ENCODE measurements at regions not wholly inside any gene's neighbourhood (a gene's known extent, or its start where the extent isn't known, plus 50 kb on each side); places are given as distances from the start of the nearest gene placed in this dataset.

GRCh38 chr9:129463477-129463876, 157.4 kb downstream of the C9orf50 start:
- no peak overlapping the region for H3K4me3 ChIP-seq (ENCODE audit: low read length)
- H3K27me3 ChIP-seq (ENCODE audit: control insufficient read depth, low read length) = no peaks in the 10 kb centered on the region
- no peaks in the 10 kb centered on the region for H3K9me3 ChIP-seq (ENCODE audit: control insufficient read depth, insufficient read depth, low read length)
- H3K4me2 ChIP-seq (ENCODE audit: low read length) = no peak overlapping the region
- no peaks in the 10 kb centered on the region for H3F3A ChIP-seq (ENCODE audit: control insufficient read depth, insufficient read depth)
- no peak overlapping the region for H3K27ac ChIP-seq (ENCODE audit: low read depth, low read length)
- no peak for TF ChIP-seq EZH2phosphoT487 (IDR thresholded peaks at IDR 0.05; ENCODE audit: borderline replicate concordance, low read length)
- no peak for TF ChIP-seq CTCF (IDR thresholded peaks at IDR 0.05; ENCODE audit: low read depth, low read length, poor library complexity, severe bottlenecking)
- no peaks in the 10 kb centered on the region for H3K9me2 ChIP-seq (replicated peaks; ENCODE audit: control insufficient read depth, low read length)
- no peaks in the 10 kb centered on the region for H4K20me1 ChIP-seq (ENCODE audit: control insufficient read depth, insufficient read depth, low read depth, low read length)
- no peaks in the 10 kb centered on the region for H3K79me2 ChIP-seq (ENCODE audit: control insufficient read depth, low read length)
- peaks cover 27% of the 10 kb centered on the region for H3K4me1 ChIP-seq (ENCODE audit: control insufficient read depth, low read length)
- H3K36me3 ChIP-seq (ENCODE audit: control insufficient read depth, low read length) = no peaks in the 10 kb centered on the region

- 0 out of 2 replicates have a peak, but pooled peaks cover under 1% of the 10 kb centered on the region for H3K27me3 ChIP-seq (ENCODE audit: control insufficient read depth, low read length)
- no peaks in the 10 kb centered on the region for H3K36me3 ChIP-seq (ENCODE audit: control insufficient read depth, low read length)
- H3K27ac ChIP-seq (ENCODE audit: low read depth, low read length) = no peak overlapping the region
- no peak overlapping the region for H3K4me3 ChIP-seq (ENCODE audit: low read length)
- H3F3A ChIP-seq (ENCODE audit: control insufficient read depth, insufficient read depth) = no peaks in the 10 kb centered on the region
- H3K4me2 ChIP-seq (ENCODE audit: low read length) = no peak overlapping the region
- H4K20me1 ChIP-seq (ENCODE audit: control insufficient read depth, insufficient read depth, low read depth, low read length) = no peaks in the 10 kb centered on the region
- no peaks in the 10 kb centered on the region for H3K79me2 ChIP-seq (ENCODE audit: control insufficient read depth, low read length)
- TF ChIP-seq CTCF (IDR thresholded peaks at IDR 0.05; ENCODE audit: low read depth, low read length, poor library complexity, severe bottlenecking) = no peak
- no peak for TF ChIP-seq EZH2phosphoT487 (IDR thresholded peaks at IDR 0.05; ENCODE audit: borderline replicate concordance, low read length)
- H3K9me3 ChIP-seq (ENCODE audit: control insufficient read depth, insufficient read depth, low read length) = no peaks in the 10 kb centered on the region
- no peaks in the 10 kb centered on the region for H3K9me2 ChIP-seq (replicated peaks; ENCODE audit: control insufficient read depth, low read length)
- peaks cover 34% of the 10 kb centered on the region for H3K4me1 ChIP-seq (ENCODE audit: control insufficient read depth, low read length)
These were observed 158.5 kb downstream of the C9orf50 start for GRCh38 chr9:129462360-129462759.

- Histone ChIP-seq H3K27me3 (ENCODE audit: control insufficient read depth, low read length) (0 out of 2 replicates have a peak, but pooled peaks cover 2% of the 10 kb centered on the region), H3K4me3 (ENCODE audit: low read length) (peak overlapping the region; percentile 71), H3K9me2 (replicated peaks; ENCODE audit: control insufficient read depth, low read length) (no peaks in the 10 kb centered on the region), H3K36me3 (ENCODE audit: control insufficient read depth, low read length) (no peaks in the 10 kb centered on the region), H3K27ac (ENCODE audit: low read depth, low read length) (peak overlapping the region; percentile 54), H3K4me2 (ENCODE audit: low read length) (peak overlapping the region; percentile 82), H4K20me1 (ENCODE audit: control insufficient read depth, insufficient read depth, low read depth, low read length) (no peaks in the 10 kb centered on the region), H3F3A (ENCODE audit: control insufficient read depth, insufficient read depth) (no peaks in the 10 kb centered on the region), H3K4me1 (ENCODE audit: control insufficient read depth, low read length) (peaks cover 34% of the 10 kb centered on the region), H3K9me3 (ENCODE audit: control insufficient read depth, insufficient read depth, low read length) (no peaks in the 10 kb centered on the region), H3K79me2 (ENCODE audit: control insufficient read depth, low read length) (no peaks in the 10 kb centered on the region)
- TF ChIP-seq EZH2phosphoT487 (IDR thresholded peaks at IDR 0.05; ENCODE audit: borderline replicate concordance, low read length) (no peak), CTCF (IDR thresholded peaks at IDR 0.05; ENCODE audit: low read depth, low read length, poor library complexity, severe bottlenecking) (no peak)
These were observed 160.3 kb downstream of the C9orf50 start for GRCh38 chr9:129460323-129461261.

Data from DOHH2 (cell line).